Endodermal cell (in vitro differentiated cells): ENCODE measurements at regions not wholly inside any gene's neighbourhood (a gene's known extent, or its start where the extent isn't known, plus 50 kb on each side); places are given as distances from the start of the nearest gene placed in this dataset.

ENCODE experiments used
- DNase-seq: peaks from one replicate; pipeline ENCODE4 v3.0.0-alpha.2; 2017
- H3K27ac ChIP-seq: 2 replicates; pipeline ENCODE4 v1.5.1; 2013; ENCODE audit warnings: mild to moderate bottlenecking, low read depth, low read length, moderate library complexity
- H3K27me3 ChIP-seq: 2 replicates; pipeline ENCODE4 v1.6.1; 2013; ENCODE audit warnings: mild to moderate bottlenecking, low read length, moderate library complexity; ENCODE audit not compliant: insufficient read depth, control insufficient read depth, poor library complexity, severe bottlenecking
- H3K36me3 ChIP-seq: 2 replicates; pipeline ENCODE4 v1.7.0; 2013; ENCODE audit warnings: mild to moderate bottlenecking, low read length, moderate library complexity; ENCODE audit not compliant: control insufficient read depth, insufficient read depth
- H3K4me1 ChIP-seq: one replicate; pipeline ENCODE4 v1.7.0; 2013; ENCODE audit warnings: low read length; ENCODE audit not compliant: control insufficient read depth, insufficient read depth
- H3K4me3 ChIP-seq: 2 replicates; pipeline ENCODE4 v1.5.1; 2013; ENCODE audit warnings: mild to moderate bottlenecking, low read length, moderate library complexity
- H3K9ac ChIP-seq: 2 replicates; pipeline ENCODE4 v1.6.1; 2013; ENCODE audit warnings: mild to moderate bottlenecking, low read length, moderate library complexity; ENCODE audit not compliant: poor library complexity, severe bottlenecking; ENCODE audit errors: extremely low read depth
- H3K9me3 ChIP-seq: 2 replicates; pipeline ENCODE4 v1.6.1; 2013; ENCODE audit warnings: mild to moderate bottlenecking, low read length, moderate library complexity; ENCODE audit not compliant: control insufficient read depth
- H3K27ac Mint-ChIP-seq: 2 replicates; pipeline ENCODE4 v1.8.0; 2020; ENCODE audit warnings: mixed read lengths
- H3K27me3 Mint-ChIP-seq: 2 replicates; pipeline ENCODE4 v1.8.0; 2021; ENCODE audit warnings: mild to moderate bottlenecking, mixed read lengths; ENCODE audit not compliant: insufficient read depth
- H3K36me3 Mint-ChIP-seq: 2 replicates; pipeline ENCODE4 v1.8.0; 2020; ENCODE audit warnings: low read depth, mixed read lengths
- H3K4me1 Mint-ChIP-seq: 2 replicates; pipeline ENCODE4 v1.8.0; 2020; ENCODE audit warnings: mixed read lengths
- H3K4me3 Mint-ChIP-seq: 2 replicates; pipeline ENCODE4 v1.8.0; 2020; ENCODE audit warnings: mild to moderate bottlenecking, moderate library complexity, mixed read lengths
- H3K9me3 Mint-ChIP-seq: 2 replicates; pipeline ENCODE4 v1.8.0; 2020; ENCODE audit warnings: mild to moderate bottlenecking, mixed read lengths
- WGBS, 2 experiments: methylation state at CpG; one replicate each; pipeline versions ENCODE4 v1.1.5 to v1.1.7; 2013; ENCODE audit warnings: missing lambda C conversion rate in 2 of 2, mixed read lengths in 1 of 2; ENCODE audit not compliant: insufficient coverage in 1 of 2, insufficient read length in 1 of 2; 5-methylcytosine and 5-hydroxymethylcytosine counted together
- TF ChIP-seq, protein P1 (sequence below): fragments of 200-600 bp; sonication (generic); conservative IDR thresholded peaks from 2 replicates; pipeline ENCODE4 v1.5.0; 2021; ENCODE audit warnings: antibody characterized with exemption, mild to moderate bottlenecking

DNA sequence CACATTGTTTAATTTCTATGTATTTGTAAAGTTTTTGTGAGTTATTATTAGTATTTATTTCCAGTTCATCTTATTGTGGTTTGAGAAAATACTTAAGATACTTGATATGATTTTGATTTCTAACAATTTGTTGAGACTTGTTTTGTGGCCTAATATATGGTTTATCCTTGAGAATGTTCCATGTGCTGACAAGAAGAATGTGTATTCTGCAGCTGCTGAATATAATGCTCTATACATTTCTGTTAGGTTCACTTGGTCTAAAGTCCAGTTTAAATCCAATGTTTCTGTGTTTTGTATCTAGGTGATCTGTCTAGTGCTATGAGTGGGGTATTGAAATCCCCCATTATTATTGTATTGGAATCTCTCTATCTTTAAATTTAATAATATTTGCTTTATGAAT is 201.3 kb downstream of the FSIP2 start:
- Mint-ChIP-seq H3K27me3 (no peaks in the 10 kb centered on the region), H3K27ac (no peak overlapping the region), H3K36me3 (no peaks in the 10 kb centered on the region), H3K4me3 (no peak overlapping the region), H3K4me1 (no peaks in the 10 kb centered on the region), H3K9me3 (no peaks in the 10 kb centered on the region)
- Histone ChIP-seq H3K9me3 (no peaks in the 10 kb centered on the region), H3K9ac (no peak overlapping the region), H3K27ac (no peak overlapping the region), H3K36me3 (no peaks in the 10 kb centered on the region), H3K4me1 (no peaks in the 10 kb centered on the region), H3K4me3 (no peak overlapping the region), H3K27me3 (no peaks in the 10 kb centered on the region)
- no peak for DNase-seq
- TF ChIP-seq, protein P1, sequence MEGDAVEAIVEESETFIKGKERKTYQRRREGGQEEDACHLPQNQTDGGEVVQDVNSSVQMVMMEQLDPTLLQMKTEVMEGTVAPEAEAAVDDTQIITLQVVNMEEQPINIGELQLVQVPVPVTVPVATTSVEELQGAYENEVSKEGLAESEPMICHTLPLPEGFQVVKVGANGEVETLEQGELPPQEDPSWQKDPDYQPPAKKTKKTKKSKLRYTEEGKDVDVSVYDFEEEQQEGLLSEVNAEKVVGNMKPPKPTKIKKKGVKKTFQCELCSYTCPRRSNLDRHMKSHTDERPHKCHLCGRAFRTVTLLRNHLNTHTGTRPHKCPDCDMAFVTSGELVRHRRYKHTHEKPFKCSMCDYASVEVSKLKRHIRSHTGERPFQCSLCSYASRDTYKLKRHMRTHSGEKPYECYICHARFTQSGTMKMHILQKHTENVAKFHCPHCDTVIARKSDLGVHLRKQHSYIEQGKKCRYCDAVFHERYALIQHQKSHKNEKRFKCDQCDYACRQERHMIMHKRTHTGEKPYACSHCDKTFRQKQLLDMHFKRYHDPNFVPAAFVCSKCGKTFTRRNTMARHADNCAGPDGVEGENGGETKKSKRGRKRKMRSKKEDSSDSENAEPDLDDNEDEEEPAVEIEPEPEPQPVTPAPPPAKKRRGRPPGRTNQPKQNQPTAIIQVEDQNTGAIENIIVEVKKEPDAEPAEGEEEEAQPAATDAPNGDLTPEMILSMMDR: no peak

DNA sequence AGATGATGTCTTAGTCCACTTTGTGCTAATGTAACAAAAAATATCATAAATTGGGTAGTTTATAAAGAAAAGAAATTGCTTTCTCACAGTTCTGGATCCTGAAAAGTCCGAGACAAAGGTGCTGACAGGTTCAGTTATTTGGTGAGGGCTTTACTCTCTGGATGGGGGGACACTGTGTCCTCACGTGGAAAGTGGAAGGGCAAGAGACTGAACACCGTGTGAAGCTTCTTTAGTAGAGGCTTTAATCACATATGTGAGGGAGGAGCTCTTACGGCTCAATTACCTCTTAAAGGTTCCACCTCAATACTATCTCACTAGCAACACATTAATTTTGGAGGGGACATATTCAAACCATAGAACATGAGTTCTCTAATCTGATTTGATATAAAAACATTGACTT is 204.3 kb downstream of the FSIP2 start:
- DNase-seq: no peak
- TF ChIP-seq, protein P1: no peak
- Histone ChIP-seq H3K27me3 (no peaks in the 10 kb centered on the region), H3K27ac (no peak overlapping the region), H3K9me3 (no peaks in the 10 kb centered on the region), H3K9ac (no peak overlapping the region), H3K4me3 (no peak overlapping the region), H3K36me3 (no peaks in the 10 kb centered on the region), H3K4me1 (no peaks in the 10 kb centered on the region)
- Mint-ChIP-seq H3K27me3 (no peaks in the 10 kb centered on the region), H3K4me3 (no peak overlapping the region), H3K36me3 (no peaks in the 10 kb centered on the region), H3K4me1 (no peaks in the 10 kb centered on the region), H3K27ac (no peak overlapping the region), H3K9me3 (no peaks in the 10 kb centered on the region)
- 90 to 91% methylated on average over 1 to 4 of the region's 4 CpGs for WGBS, 2 experiments

DNA sequence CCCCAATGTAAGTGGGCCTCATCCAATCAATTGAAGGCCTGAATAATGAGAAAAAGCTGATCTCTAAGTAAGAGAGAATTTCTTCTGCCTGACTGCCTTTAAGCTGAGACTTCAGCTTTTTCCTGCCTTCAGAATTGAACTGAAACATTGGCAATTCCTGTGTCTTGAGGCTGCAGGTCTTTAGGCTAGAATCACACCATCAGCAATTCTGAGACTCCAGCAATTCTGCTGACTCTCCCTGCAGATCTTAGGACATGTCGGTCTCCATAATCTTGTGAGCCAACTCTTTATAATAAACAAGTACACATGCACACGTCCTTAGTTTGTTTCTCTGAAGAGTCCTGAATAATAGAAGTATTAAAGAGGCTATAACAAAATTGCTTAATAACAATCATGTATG is 209.1 kb downstream of the FSIP2 start:
- no peak for DNase-seq
- no peak overlapping the region for H3K4me3 Mint-ChIP-seq
- TF ChIP-seq, protein P1: no peak
- no peaks in the 10 kb centered on the region for H3K36me3 Mint-ChIP-seq
- Histone ChIP-seq H3K27ac (no peak overlapping the region), H3K27me3 (no peaks in the 10 kb centered on the region), H3K9ac (no peak overlapping the region), H3K36me3 (no peaks in the 10 kb centered on the region), H3K4me3 (no peak overlapping the region), H3K4me1 (no peaks in the 10 kb centered on the region), H3K9me3 (no peaks in the 10 kb centered on the region)
- H3K9me3 Mint-ChIP-seq: no peaks in the 10 kb centered on the region
- WGBS, 2 experiments: 81% methylated on average over 2 of the region's 2 CpGs; no CpG with 5 or more reads in 1 of the 2 experiments
- no peaks in the 10 kb centered on the region for H3K27me3 Mint-ChIP-seq
- H3K27ac Mint-ChIP-seq: no peak overlapping the region
- H3K4me1 Mint-ChIP-seq: no peaks in the 10 kb centered on the region
